ENCODE measurements at regions not wholly inside any gene's neighbourhood (a gene's known extent, or its start where the extent isn't known, plus 50 kb on each side); places are given as distances from the start of the nearest gene placed in this dataset.

- no peak for DNase-seq (ENCODE audit: low read depth, low spot score)
- no peak overlapping the region for H3K27ac Mint-ChIP-seq (ENCODE audit: unreplicated experiment)
- H3K4me3 Mint-ChIP-seq, result no peak overlapping the region
- no peaks in the 10 kb centered on the region for H3K27me3 Mint-ChIP-seq (ENCODE audit: low read depth)
- H3K9me3 Mint-ChIP-seq, result peaks cover 11% of the 10 kb centered on the region
- H3K4me1 Mint-ChIP-seq, result peaks cover 14% of the 10 kb centered on the region
- H3K36me3 Mint-ChIP-seq (ENCODE audit: low read depth), result peaks cover 20% of the 10 kb centered on the region
- no peak for TF ChIP-seq CTCF (conservative IDR thresholded peaks at IDR 0.05)
Observed at GRCh38 chr18:55981712-55982475, 393.9 kb upstream of the TCF4 start.

GRCh38 chr18:55974521-55974920 is 386.5 kb upstream of the TCF4 start:
- no peak for DNase-seq (ENCODE audit: low read depth, low spot score)
- H3K4me3 Mint-ChIP-seq, result no peak overlapping the region
- no peaks in the 10 kb centered on the region for H3K27me3 Mint-ChIP-seq (ENCODE audit: low read depth)
- H3K36me3 Mint-ChIP-seq (ENCODE audit: low read depth), result peaks cover 15% of the 10 kb centered on the region
- TF ChIP-seq CTCF (conservative IDR thresholded peaks at IDR 0.05), result no peak
- H3K9me3 Mint-ChIP-seq, result peaks cover 9% of the 10 kb centered on the region
- no peak overlapping the region for H3K27ac Mint-ChIP-seq (ENCODE audit: unreplicated experiment)
- H3K4me1 Mint-ChIP-seq, result peaks cover 6% of the 10 kb centered on the region

- Mint-ChIP-seq H3K27ac (ENCODE audit: unreplicated experiment) (no peak overlapping the region), H3K27me3 (ENCODE audit: low read depth) (no peaks in the 10 kb centered on the region), H3K9me3 (peaks cover 5% of the 10 kb centered on the region), H3K4me1 (peaks cover 18% of the 10 kb centered on the region), H3K36me3 (ENCODE audit: low read depth) (peaks cover 4% of the 10 kb centered on the region), H3K4me3 (no peak overlapping the region)
- TF ChIP-seq CTCF (conservative IDR thresholded peaks at IDR 0.05), result no peak
- DNase-seq (ENCODE audit: low read depth, low spot score), result no peak
Observed at GRCh38 chr18:55968550-55968949, 380.6 kb upstream of the TCF4 start.

DNA sequence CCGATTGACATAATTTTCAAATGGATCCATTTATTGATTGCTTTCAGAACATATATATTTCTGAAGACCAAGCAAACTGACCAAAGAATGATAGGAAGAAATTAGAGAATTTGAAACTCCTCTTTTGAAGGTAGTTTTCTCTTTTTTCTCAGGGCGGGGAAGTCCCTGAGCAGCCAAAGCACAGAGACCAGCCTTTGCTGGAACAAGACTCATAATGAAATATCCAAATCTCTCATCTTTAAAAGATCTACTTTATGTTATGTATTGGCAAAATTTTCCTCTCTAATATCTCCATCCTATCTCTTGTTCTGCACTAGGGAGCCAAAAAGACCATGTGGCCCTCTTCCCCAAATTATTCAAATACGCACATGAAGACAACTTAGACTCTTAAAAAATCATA is 379.0 kb upstream of the TCF4 start:
- no peak overlapping the region for H3K4me3 Mint-ChIP-seq
- no peaks in the 10 kb centered on the region for H3K36me3 Mint-ChIP-seq (ENCODE audit: low read depth)
- no peaks in the 10 kb centered on the region for H3K27me3 Mint-ChIP-seq (ENCODE audit: low read depth)
- no peak for DNase-seq (ENCODE audit: low read depth, low spot score)
- H3K9me3 Mint-ChIP-seq, result no peaks in the 10 kb centered on the region
- TF ChIP-seq CTCF (conservative IDR thresholded peaks at IDR 0.05), result no peak
- no peak overlapping the region for H3K27ac Mint-ChIP-seq (ENCODE audit: unreplicated experiment)
- peaks cover 14% of the 10 kb centered on the region for H3K4me1 Mint-ChIP-seq

DNA sequence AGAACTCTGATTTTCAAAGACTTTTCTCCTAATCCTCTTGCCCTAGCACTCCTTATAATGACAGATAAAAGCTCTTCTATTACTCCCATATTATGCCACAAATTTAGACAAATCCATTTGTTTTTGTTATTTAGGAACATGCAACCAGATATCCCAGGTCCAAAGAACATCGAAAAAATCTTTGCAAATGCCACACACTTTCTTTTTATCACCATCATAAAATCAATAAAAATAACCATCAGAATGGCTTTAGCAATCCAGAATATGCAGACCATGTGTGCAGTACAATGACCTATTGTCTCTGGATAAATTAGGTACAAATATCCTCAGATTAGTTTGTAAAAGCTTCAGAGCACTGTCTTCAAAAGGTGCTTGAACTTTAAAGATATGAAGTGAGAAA is 376.2 kb upstream of the TCF4 start:
- TF ChIP-seq CTCF (conservative IDR thresholded peaks at IDR 0.05), result no peak
- no peaks in the 10 kb centered on the region for H3K36me3 Mint-ChIP-seq (ENCODE audit: low read depth)
- no peak overlapping the region for H3K4me3 Mint-ChIP-seq
- DNase-seq (ENCODE audit: low read depth, low spot score), result no peak
- H3K27me3 Mint-ChIP-seq (ENCODE audit: low read depth), result no peaks in the 10 kb centered on the region
- H3K27ac Mint-ChIP-seq (ENCODE audit: unreplicated experiment), result peak overlapping the region; percentile 1
- peaks cover 14% of the 10 kb centered on the region for H3K4me1 Mint-ChIP-seq
- H3K9me3 Mint-ChIP-seq, result peaks cover 3% of the 10 kb centered on the region
